Chondrocyte (in vitro differentiated cells): ENCODE measurements at regions not wholly inside any gene's neighbourhood (a gene's known extent, or its start where the extent isn't known, plus 50 kb on each side); places are given as distances from the start of the nearest gene placed in this dataset.
A peak's percentile ranks its signal among the peaks of the same experiment; 100 is the strongest.
"Not testable (repeated sequence)": the region's sequence is repeated elsewhere in the genome, so short reads cannot be mapped to it uniquely, and the experiment has no call there.

Experiments
- DNase-seq: peaks from one replicate; pipeline ENCODE4 v3.0.0; 2021; ENCODE audit warnings: mixed read lengths, low spot score
- H3K27ac Mint-ChIP-seq: one replicate; pipeline ENCODE4 v1.8.0; 2021; ENCODE audit warnings: mild to moderate bottlenecking, moderate library complexity, mixed read lengths; ENCODE audit not compliant: unreplicated experiment
- H3K27me3 Mint-ChIP-seq: 2 replicates; pipeline ENCODE4 v1.8.0; 2021; ENCODE audit warnings: low read depth, mixed read lengths
- H3K36me3 Mint-ChIP-seq: 2 replicates; pipeline ENCODE4 v1.8.0; 2021; ENCODE audit warnings: low read depth, mixed read lengths
- H3K4me1 Mint-ChIP-seq: 2 replicates; pipeline ENCODE4 v1.8.0; 2021; ENCODE audit warnings: low read depth, mild to moderate bottlenecking, mixed read lengths
- H3K4me3 Mint-ChIP-seq: one replicate; pipeline ENCODE4 v1.8.0; 2021; ENCODE audit warnings: mild to moderate bottlenecking, moderate library complexity, mixed read lengths; ENCODE audit not compliant: unreplicated experiment
- H3K9me3 Mint-ChIP-seq: 2 replicates; pipeline ENCODE4 v1.8.0; 2021; ENCODE audit warnings: low read depth, mixed read lengths
- TF ChIP-seq, protein P1 (sequence below): fragments of 200-600 bp; sonication (generic); IDR thresholded peaks from 2 replicates; pipeline ENCODE4 v1.5.0; 2021; ENCODE audit warnings: antibody characterized with exemption, mild to moderate bottlenecking, moderate library complexity

DNA sequence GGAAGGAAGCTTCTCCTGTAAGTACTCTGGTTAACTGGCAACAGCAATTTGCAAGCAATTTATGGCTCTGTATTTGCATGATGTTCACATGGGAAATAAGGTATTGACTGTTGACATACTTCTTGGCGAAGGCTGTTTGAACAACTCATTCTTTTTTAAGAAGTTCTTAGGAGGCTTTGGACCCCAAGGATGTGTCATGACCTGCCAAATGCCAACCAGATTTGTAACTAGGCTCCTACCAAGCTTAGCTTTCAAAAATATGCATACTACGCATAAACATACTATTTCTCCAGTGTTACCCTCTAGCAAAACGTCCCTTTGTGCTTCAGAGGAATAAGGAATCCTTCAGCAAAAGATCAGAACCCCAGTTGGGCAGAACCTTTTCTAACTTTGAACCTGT lies 165.2 kb upstream of the MSX2 start:
- Mint-ChIP-seq H3K4me1 (peaks cover 25% of the 10 kb centered on the region), H3K27me3 (no peaks in the 10 kb centered on the region), H3K36me3 (no peaks in the 10 kb centered on the region), H3K27ac (peak overlapping the region; percentile 24), H3K4me3 (no peak overlapping the region), H3K9me3 (peaks cover 4% of the 10 kb centered on the region)
- DNase-seq = no peak
- TF ChIP-seq, protein P1, sequence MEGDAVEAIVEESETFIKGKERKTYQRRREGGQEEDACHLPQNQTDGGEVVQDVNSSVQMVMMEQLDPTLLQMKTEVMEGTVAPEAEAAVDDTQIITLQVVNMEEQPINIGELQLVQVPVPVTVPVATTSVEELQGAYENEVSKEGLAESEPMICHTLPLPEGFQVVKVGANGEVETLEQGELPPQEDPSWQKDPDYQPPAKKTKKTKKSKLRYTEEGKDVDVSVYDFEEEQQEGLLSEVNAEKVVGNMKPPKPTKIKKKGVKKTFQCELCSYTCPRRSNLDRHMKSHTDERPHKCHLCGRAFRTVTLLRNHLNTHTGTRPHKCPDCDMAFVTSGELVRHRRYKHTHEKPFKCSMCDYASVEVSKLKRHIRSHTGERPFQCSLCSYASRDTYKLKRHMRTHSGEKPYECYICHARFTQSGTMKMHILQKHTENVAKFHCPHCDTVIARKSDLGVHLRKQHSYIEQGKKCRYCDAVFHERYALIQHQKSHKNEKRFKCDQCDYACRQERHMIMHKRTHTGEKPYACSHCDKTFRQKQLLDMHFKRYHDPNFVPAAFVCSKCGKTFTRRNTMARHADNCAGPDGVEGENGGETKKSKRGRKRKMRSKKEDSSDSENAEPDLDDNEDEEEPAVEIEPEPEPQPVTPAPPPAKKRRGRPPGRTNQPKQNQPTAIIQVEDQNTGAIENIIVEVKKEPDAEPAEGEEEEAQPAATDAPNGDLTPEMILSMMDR = no peak

DNA sequence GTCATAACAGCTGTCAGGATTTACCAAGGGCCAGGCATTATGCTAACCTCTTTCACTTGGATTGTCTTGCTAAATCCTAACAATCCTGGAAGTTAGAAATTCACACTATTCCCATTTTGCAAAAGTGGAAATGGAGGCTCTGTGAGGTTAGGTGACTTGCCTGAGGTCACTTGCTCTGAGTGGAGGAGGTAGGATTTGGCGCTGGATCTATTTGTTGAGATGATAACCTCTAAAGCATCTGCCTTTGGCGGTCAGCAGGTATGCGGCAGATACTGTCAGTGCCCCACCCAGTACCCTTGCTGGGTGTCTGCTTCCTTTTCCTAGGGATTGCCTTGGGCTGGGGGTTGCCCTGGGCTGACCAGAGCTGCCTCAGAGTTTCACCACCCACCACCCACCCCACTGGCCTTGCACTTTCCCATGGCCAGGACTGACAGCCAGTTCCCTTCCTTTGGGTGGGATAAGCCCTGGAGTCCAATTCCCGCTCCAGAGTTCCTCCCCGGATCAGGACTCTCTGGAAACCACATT lies 164.8 kb upstream of the MSX2 start:
- H3K4me3 Mint-ChIP-seq = no peak overlapping the region
- peaks cover 26% of the 10 kb centered on the region for H3K4me1 Mint-ChIP-seq
- no peak for DNase-seq
- no peaks in the 10 kb centered on the region for H3K36me3 Mint-ChIP-seq
- no peak overlapping the region for H3K27ac Mint-ChIP-seq
- TF ChIP-seq, protein P1 = no peak
- peaks cover 4% of the 10 kb centered on the region for H3K9me3 Mint-ChIP-seq
- no peaks in the 10 kb centered on the region for H3K27me3 Mint-ChIP-seq

DNA sequence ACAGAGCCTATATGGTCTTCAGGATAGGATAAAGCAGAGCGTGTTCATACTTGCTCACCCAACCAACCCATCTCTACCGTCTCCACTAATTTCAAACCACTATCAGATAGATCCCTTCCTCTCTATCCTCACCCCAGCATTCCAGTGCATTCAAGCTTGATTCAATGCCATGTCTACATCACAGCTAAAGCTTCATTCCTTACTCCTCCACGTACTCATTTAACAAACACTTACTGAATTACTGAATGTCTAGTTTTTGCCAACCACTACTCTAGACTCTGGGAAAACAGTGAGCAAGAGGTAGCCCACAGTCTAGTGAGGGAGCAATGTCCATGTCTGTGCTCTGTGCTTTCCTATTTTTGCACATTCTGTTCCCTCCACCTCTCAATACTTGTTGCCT lies 163.5 kb upstream of the MSX2 start:
- Mint-ChIP-seq H3K9me3 (peaks cover 4% of the 10 kb centered on the region), H3K4me3 (no peak overlapping the region), H3K4me1 (peaks cover 26% of the 10 kb centered on the region), H3K36me3 (no peaks in the 10 kb centered on the region), H3K27ac (no peak overlapping the region), H3K27me3 (no peaks in the 10 kb centered on the region)
- DNase-seq = no peak
- TF ChIP-seq, protein P1 = no peak

DNA sequence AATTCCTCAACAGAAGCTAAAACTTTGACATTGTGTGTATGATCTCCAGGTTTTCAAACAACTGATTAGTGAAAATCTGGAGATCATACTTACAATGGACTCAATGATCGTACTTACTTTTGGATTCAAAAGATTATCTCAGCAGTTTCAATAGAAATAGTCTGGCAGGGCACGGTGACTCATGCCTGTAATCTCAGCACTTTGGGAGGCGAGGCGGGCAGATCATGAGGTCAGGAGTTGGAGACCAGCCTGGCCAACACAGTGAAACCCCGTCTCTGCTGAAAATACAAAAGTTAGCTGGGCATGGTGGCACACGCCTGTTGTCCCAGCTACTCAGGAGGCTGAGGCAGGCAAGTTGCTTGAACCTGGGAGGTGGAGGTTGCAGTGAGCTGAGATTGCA lies 161.3 kb upstream of the MSX2 start:
- H3K4me3 Mint-ChIP-seq, H3K27me3 Mint-ChIP-seq, H3K27ac Mint-ChIP-seq, DNase-seq, H3K9me3 Mint-ChIP-seq, H3K36me3 Mint-ChIP-seq: not testable (repeated sequence)
- peaks cover 23% of the 10 kb centered on the region for H3K4me1 Mint-ChIP-seq

DNA sequence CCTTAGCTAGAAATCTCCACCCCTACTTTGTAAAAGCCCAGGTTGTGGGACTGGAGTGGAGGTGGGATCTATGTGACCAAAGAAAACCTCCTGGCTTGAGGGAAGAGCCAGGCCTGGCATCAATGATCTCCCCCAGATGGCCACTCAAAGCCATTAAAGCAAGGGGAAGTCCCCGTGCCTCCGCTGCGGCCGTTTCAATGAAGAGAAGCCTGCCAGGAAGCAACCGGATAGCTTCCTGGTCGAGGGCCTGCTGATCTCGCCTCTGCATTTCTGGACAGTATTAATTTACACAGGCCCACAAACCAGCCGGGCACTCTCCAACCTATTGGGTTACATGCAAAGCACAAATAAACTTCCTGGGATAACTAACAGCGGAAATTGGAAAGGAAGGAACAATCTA lies 160.5 kb upstream of the MSX2 start:
- TF ChIP-seq, protein P1 = no peak
- Mint-ChIP-seq H3K36me3 (no peaks in the 10 kb centered on the region), H3K27ac (no peak overlapping the region), H3K27me3 (no peaks in the 10 kb centered on the region), H3K4me1 (peaks cover 23% of the 10 kb centered on the region), H3K4me3 (no peak overlapping the region), H3K9me3 (peaks cover 4% of the 10 kb centered on the region)
- DNase-seq = no peak

DNA sequence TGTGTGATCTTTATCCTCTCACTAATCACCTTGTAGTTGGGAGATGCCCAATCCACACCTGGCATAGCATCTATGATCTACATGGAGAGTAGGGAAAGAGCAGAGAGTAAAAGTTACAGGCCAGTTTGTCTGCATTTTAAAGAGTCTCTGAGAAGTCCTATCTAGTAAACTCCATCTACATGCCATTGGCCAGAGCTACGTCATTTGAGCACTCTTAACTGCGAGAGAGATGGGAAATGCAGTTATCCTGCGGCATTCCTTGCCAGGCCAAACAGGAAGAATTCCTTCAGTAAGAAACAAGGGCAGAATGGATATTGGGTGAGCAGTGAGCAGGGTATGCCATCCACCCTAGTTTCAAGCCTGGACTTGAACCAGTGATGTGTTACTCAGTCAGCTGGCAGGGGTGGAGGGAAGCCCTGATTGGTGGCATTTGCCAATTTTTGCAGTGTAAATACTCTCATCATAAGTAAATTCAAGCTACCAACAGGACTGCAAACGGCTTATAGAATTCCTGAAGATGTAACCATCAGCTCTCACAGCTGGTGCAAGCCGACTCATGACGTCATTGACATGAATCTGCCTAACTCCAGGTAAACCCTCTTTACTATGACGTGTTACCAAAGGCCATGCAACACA lies 156.8 kb upstream of the MSX2 start:
- Mint-ChIP-seq H3K4me3 (no peak overlapping the region), H3K27me3 (no peaks in the 10 kb centered on the region), H3K27ac (no peak overlapping the region), H3K9me3 (no peaks in the 10 kb centered on the region), H3K36me3 (no peaks in the 10 kb centered on the region), H3K4me1 (peaks cover 39% of the 10 kb centered on the region)
- TF ChIP-seq, protein P1 = no peak
- DNase-seq = no peak
